Right ventricle myocardium inferior (tissue), 1 donor: ENCODE measurements at regions not wholly inside any gene's neighbourhood (a gene's known extent, or its start where the extent isn't known, plus 50 kb on each side); places are given as distances from the start of the nearest gene placed in this dataset.
"Not testable (repeated sequence)": the region's sequence is repeated elsewhere in the genome, so short reads cannot be mapped to it uniquely, and the experiment has no call there.

Source experiments
- ATAC-seq: fragments of 200-7000 bp; cut with Tn5 transposase; one replicate; pipeline ENCODE4 v1.9.1; 2020; ENCODE audit warnings: mild to moderate bottlenecking, moderate library complexity
- DNase-seq: peaks from one replicate; pipeline ENCODE4 v3.0.0; 2021; ENCODE audit errors: missing footprints
- intact Hi-C: fragments of 100-400 bp; cut with DNase I; formaldehyde crosslinking; loops from one replicate; pipeline ENCODE4 v1.11.0; 2022
- donor health status: DM: no; HTN: yes; CAD: no; lungs with severe emphysema.

DNA sequence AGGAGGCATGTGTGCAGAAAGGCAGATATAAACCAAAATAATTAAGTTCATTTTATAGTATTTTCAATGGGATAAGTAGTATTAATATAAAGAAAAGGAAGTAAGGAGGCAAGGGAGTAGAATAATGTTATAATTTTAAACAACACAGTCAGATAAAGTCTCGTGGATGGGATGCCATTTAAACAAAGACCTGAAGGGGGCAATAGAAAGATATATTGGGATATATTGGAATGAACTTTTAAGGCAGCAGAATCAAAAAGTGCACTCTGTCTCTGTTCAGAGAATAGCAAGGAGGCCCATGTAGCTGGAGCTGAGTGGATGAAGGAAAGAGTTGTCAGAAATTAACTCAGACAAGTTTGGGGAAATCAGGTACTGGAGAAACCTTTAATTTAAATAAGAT, 158.7 kb downstream of the CGGBP1 start:
- ATAC-seq (no peak), DNase-seq (no peak)
- intact Hi-C loops = no loop called here

DNA sequence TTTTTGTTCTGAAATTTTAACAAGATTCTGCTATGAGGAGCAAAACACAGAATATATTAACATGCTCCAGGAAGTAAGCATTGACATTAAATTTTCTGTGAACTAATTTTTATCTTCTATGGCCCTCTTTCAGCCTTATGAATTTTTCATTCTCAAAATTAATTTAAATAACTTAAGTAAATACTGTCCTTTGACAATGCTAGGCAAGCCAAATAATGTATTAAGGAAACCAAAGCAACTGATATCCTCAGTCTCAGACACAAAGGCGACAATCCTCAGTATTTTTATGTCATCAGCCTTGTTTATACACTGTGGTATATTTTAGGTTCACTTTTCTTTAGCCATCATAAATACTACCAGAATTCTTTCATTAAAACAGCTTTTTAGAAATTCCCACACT, 159.8 kb downstream of the CGGBP1 start:
- intact Hi-C loops = no loop called here
- DNase-seq (no peak), ATAC-seq (no peak)

DNA sequence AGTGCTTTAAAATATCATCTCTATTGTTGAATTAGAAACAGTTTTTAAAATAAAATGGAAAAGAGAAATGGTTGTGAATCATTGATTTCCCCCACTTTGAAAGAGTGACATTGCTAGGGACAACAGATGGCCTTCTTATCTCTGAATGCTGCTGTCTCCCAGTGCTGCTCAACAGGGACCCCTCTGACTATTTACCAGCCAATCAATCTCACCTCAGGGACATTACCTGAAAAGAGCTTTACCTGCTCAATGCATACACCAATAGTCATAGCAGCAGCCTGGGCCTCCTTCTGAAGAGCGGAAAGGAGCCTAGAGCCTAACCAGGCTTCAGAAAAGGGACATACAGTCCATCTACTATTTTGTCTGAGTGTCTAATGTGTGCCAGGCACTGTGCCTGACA, 162.8 kb downstream of the CGGBP1 start:
- DNase-seq (no peak), ATAC-seq (no peak)
- intact Hi-C loops = no loop called here

DNA sequence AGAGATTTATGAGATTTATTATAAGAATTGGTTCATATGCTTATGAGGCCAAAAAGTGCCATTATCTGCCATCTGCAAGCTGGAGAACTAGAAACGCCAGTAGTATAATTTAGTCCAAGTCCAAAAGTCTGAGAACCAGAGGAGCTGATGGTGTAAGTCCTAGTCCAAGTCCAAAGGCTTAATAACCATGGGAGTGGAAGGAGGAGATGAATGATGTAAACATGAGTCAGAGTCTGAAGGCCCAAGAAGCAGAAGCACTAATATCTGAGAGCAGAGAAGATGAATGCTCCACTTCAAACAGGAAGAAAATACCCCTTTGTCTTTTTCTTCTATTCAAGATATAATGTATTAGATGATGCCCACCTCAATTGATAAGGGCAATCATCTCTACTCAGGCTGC, 185.7 kb downstream of the CGGBP1 start:
- ATAC-seq = no peak
- intact Hi-C loops = no loop called here
- no peak for DNase-seq

DNA sequence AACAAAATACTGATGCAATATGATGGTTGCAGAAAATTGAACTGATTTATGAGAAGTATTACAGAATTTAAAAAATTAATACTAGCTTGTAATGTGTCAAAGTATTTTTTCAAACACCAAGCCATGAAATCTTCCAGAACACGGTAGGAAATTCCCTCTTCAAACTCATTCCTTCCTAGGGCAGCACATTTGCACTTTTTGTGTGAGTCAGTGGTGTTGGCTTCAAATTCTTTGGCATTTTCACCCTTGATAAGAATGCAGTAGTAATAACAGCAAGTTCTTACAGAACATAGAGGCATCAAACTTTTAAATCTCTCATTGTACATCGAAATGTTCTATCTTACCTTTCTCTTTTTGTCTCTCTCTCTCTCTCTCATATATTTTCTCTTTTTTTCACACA, 191.8 kb downstream of the CGGBP1 start:
- intact Hi-C loops = no loop called here
- DNase-seq = no peak
- no peak for ATAC-seq

DNA sequence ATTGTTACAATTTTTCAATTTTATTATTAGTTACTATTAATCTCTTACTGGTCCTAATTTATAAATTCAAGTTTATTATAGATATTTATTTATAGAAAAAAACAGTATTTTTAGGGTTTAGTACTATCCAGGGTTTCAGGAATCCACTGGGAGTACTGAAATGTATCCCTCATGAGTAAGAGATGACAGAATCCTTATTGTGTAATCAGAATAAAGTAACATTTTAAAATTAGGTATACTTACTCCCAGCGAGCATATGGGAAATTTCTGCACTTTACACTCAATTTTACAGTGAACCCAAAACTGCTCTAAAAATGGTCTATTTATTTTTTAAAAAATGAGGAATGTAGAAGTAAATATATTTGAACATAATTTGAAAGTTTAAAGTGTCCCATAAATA, 202.7 kb downstream of the CGGBP1 start:
- intact Hi-C loops = no loop called here
- ATAC-seq (no peak), DNase-seq (no peak)

DNA sequence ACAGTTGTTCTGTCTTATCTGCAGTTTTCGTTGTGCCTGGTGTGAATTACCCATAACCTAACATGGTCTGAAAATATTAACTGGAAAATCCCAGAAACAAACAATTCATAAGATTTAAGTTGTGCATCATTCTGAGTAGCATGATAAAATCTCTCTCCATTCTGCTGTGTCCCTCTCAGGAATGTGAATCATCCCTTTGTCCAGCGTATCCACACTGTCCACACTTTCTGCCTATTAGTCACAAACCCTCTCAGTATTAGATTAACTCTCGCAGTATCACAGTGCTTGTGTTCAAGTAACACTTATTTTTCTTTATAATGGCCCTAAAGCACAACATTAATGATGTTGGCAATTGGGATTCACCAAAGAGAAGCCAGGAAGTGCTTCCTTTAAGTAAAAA, 203.2 kb downstream of the CGGBP1 start:
- intact Hi-C loops = no loop called here
- DNase-seq = no peak
- ATAC-seq = no peak

DNA sequence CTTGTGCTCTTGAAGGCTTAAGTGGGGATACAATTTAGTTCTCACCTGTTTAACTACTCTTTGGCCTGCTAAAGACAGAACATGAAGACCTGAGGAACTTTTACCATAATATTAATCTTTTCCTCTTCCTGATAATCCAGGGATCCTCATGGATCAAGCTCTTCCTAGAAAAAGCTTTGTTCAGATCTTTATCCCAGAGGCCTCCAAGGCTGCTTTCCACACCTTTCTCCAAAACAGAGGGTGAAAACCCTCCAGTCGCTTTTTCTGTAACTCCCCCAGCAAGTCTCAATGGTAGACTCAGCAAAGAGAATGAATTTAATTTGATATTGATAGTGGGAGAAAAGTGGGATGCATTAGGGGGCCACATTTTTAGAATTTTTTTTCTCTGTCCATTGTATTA, 203.6 kb downstream of the CGGBP1 start:
- ATAC-seq (no peak), DNase-seq (no peak)
- intact Hi-C loops = no loop called here

DNA sequence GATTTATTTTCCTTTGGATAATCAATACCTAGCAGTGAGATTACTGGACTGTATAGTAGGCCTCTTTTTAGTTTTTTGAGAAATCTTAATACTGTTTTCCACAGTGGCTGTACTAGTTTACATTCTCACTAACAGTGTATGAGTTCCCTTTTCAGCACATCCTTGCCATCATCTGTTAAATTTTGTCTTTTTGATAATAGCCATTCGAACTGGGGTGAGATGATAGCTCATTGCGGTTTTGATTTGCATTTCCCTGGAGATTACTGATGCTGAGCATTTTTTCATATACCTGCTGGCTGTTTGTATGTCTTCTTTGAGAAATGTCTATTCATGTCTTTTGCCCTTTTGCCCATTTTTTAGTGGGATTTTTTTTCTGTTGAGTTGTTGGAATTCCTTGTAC, 210.8 kb downstream of the CGGBP1 start:
- intact Hi-C loops = no loop called here
- ATAC-seq = no peak
- DNase-seq = no peak

DNA sequence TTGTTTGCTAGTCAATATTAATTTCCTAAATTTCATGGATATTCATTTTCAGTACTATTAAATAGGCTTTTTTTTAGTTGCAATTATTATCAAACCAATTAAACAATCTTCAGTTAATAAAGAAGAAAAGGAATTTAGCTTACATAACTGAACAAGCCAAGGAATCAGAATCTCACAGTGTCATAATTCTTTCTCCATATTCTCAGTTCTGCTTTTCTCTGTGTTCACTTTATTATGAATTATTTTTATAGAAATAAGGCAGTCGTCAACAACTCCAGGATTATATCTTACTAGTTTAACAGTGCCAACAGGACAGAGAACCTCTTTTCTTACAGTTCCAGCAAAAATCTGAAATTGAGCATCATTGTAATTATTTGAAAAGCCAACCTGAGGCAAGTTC, 221.7 kb downstream of the CGGBP1 start:
- ATAC-seq (no peak), DNase-seq (no peak)
- intact Hi-C loops = no loop called here

DNA sequence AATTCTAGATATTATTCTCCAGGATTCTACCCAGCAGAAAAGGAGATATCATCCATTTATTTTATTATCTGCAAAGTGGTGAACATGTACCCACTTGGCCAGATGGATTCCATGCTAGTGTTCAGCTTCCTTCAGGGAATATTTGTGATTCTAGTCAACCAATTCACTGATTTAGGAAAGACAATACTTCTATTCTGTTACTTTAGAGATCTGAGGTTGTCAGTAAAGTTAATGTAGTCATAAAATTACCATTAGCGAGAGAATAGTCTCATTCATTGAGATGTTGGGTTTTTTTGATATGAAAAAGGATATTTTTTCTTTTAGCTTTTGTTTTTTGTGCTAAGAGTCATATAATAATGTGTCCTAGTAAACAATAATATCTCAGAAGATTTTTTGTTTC, 222.8 kb downstream of the CGGBP1 start:
- ATAC-seq (no peak), DNase-seq (no peak)
- intact Hi-C loops = no loop called here

DNA sequence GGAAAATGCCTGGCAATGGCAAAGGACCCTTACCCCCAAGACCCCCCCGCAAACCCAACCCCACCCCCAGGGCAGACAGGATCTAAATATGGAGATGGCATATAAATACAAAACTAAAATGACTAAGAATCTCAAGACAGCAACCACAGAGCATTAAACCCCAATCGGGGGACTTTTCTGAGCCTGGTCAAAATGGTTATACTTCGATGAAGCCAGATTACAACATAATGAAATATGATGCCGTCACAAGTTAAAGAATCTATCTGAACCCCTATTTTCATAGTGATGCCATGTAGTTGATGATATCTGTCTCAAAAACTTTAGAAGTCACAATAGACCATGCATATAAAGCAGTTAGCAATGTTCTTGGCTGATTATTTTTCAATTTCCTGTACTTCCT, 223.6 kb downstream of the CGGBP1 start:
- intact Hi-C loops = no loop called here
- no peak for ATAC-seq

DNA sequence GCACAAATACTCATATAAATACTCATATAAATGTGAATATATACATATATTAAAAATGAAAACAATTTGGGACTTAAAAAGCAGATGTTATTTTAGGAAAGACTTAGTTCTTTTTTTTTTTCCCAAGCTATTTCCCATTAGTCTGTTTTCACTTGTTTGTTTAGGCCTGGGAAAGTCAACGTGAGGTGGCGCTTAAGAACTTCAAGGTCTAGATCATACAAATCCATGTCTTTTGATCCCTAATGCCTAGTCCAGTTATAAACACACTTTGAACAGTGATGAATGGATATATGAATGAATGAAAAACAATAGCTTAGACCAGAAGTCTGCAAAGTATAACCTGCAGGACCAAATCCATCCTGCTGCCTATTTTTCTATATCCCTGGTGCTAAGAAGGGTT, 224.5 kb downstream of the CGGBP1 start:
- DNase-seq (no peak), ATAC-seq (no peak)
- intact Hi-C loops = no loop called here

More for the DNA sequence above, 223.6 kb downstream of the CGGBP1 start:
- DNase-seq = no peak

DNA sequence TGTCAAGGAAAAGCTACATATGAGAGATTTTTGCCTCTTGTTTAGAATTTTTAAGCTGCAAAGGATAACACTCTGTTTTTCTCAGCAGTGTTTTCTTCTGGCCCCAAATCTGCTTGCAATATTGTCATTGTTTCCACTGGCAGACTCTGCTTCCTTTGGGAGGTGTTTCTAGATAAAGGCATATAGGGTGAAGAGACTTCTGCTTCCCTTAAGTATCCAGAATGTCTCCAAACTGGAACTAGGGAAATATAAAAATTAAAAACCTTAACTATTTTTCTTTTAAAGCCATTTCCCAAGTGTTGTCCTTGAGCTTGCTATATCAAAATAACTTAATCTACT, 225.8 kb downstream of the CGGBP1 start:
- ATAC-seq = no peak
- intact Hi-C loops = no loop called here

DNA sequence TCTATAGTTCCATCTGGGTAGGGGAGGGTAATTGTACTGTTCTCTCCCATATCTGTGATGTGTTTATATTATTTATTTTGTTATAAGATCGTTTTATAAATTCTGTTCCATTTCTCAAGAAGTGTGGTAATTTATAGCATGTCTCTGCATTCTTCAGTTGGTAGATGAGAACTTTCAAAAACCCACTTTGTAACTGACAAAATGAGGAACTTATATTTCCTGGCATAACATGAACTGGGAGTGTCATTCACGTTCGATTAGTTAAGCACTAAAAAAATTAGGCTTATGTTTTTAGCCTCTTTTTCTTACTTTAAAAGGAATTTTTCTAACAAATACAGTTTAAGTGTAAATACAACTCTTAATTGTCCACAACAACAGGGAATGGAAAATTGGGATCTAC, 230.8 kb downstream of the CGGBP1 start:
- intact Hi-C loops = no loop called here
- DNase-seq = no peak
- ATAC-seq = no peak

More for the DNA sequence above, 225.8 kb downstream of the CGGBP1 start:
- DNase-seq = no peak

DNA sequence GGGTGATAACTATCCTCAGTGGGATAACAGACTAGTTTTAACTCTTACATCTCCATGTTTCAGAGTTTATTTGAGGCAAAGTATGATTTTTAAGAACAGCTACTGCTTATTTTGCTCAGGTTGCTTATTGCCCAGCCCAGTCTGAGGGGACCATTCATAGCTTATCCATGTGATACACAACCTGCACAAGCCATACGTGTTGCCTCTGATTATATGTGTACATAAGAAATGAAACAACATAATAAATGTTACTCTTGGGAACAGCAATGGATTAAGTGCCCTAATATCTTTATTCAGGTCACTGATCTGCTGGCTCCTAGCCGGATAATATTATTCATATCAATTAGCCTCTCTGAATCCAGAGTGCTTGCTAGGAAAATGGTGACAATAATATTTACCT, 236.2 kb downstream of the CGGBP1 start:
- DNase-seq (no peak), ATAC-seq (no peak)
- intact Hi-C loops = no loop called here

DNA sequence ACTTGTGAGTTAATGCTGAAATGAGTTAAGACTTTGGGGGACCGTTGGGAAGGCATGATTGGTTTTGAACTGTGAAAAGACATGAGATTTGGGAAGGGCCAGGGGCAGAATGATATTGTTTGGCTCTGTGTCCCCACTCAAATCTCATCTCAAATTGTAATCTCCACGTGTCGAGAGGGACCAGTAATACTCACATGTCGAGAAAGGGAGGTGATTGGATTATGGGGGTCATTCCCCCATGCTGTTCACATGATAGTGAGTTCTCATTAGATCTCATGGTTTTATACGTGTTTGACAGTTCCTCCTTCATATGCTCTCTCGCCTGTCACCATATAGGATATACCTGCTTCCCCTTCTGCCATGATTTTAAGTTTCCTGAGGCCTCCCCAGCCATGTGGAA, 245.3 kb downstream of the CGGBP1 start:
- ATAC-seq, DNase-seq, intact Hi-C loops: not testable (repeated sequence)

DNA sequence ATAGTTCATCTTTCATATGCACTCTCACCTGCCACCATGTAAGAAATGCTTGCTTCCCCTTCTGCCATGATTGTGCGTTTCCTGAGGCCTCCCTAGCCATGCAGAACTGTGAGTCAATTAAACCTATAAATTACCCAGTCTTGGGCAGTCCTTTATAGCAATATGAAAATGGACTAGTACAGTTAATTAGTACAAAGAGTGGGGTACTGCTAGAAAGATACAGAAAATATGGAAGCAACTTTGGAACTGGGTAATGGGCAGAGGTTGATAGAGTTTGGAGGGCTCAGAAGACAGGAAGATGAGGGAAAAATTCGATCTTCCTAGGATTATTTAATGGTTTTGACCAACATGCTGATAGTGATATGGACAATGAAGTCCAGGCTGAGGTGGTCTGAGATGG, 246.9 kb downstream of the CGGBP1 start:
- intact Hi-C loops = no loop called here
- no peak for DNase-seq
- ATAC-seq = no peak

DNA sequence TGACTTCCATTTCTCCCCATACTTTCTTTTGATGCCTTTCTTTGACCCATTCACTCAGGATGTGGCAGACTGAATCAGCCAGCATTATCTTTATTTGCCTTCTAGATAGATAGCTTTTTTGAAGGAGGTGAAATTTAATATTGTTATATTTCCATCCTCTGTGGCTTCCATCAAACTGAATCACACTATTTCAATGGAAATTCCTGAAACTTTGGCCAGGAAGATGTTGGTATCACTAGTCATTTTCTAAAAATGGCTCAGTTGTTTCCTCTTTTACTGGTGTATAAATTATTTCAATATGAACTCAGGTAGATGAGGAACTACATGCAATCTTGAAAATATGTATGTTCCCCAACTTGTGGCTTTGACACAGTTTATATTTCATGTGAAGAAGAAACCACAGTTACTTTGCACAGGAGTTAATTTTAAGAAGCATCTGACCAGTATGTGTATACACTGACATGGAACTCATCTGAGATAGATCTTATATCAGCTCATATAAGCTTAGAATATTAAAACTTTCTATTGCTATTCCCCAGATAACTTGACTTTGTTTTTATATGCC, 248.3 kb downstream of the CGGBP1 start:
- ATAC-seq (no peak), DNase-seq (no peak)
- intact Hi-C loops = no loop called here

DNA sequence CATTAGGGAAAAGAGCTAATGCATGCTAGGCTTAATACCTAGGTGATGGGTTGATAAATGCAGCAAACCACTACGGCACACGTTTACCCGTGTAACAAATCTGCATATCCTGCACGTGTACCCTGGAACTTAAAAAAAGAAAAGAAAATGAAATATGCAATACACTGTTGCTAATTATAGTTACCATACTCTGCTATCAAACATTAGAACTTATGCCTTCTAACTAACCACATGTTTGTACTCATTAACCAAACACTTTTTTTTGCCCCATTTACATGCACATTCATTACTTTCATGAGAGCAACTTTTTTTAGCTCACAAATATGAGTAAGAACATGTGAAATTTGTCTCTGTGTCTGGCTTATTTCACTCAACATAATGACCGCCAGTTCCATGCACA, 253.1 kb downstream of the CGGBP1 start:
- no peak for ATAC-seq
- intact Hi-C loops = no loop called here
- no peak for DNase-seq

DNA sequence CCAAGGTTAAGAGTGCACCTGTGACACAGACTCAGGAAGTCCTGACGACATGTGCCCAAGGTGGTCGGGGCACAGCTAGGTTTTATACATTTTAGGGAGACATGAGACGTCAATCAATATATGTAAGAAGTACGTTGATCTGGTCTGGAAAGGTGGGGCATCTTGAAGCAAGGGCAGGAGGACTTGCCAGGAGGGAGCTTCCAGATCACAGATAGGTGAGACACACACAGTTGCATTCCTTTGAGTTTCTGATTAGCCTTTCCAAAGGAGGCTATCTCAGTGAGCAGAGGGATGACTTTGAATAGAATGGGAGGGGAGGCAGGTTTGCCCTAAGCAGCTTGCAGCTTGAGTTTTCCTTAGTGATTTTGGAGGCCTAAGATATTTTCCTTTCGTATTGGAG, 257.4 kb downstream of the CGGBP1 start:
- ATAC-seq (no peak), DNase-seq (no peak)
- intact Hi-C loops = no loop called here

DNA sequence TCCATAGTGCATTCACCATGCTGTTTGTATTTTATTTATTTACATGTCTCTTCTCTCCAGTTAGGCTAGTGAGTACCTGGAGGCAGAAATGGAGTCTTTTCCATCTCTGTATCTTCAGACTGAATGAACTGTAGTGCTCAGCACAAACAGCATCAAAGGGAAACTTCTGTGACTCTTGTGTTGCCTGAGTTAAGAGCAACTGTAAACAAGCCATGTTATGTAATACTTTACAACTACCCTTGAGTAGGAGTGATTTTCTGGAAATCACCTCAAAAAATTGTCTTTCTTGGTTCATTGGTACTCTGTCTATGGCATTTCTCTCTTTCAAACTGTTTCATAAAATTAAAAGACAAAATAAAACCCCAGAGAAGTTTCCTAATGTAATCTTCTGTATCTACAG, 258.3 kb downstream of the CGGBP1 start:
- intact Hi-C loops = no loop called here
- DNase-seq = no peak
- no peak for ATAC-seq
